K562 (cell line): ENCODE measurements at regions not wholly inside any gene's neighbourhood (a gene's known extent, or its start where the extent isn't known, plus 50 kb on each side); places are given as distances from the start of the nearest gene placed in this dataset.

Source experiments
- ATAC-seq: fragments of 200-7000 bp; cut with Tn5 transposase; 3 replicates; pipeline ENCODE4 v1.9.1; 2020; ENCODE audit warnings: moderate library complexity
- BruUV-seq: library from RNA; stranded (reverse); fragments of 400-500 nt; replicated peaks from 2 replicates; lab custom pipeline; 2021; lab: Mats Ljungman, UMichigan
- CTCF ChIA-PET: fragments of 300-600 bp; formaldehyde crosslinking; extraction: SDS; loops from one replicate; lab custom pipeline; 2021; ENCODE audit warnings: low intra/inter-chr PET ratio; lab: Yijun Ruan, JAX
- POLR2A ChIA-PET: fragments of 300-600, 350-650 bp; sonication (Branson Sonifier 250); formaldehyde crosslinking; extraction: SDS; loops from one replicate; lab custom pipeline; 2021; ENCODE audit warnings: antibody characterized with exemption, inconsistent platforms; lab: Yijun Ruan, JAX
- DNase-seq, 4 experiments: peaks; one replicate each; pipeline versions ENCODE4 v3.0.0 to v3.0.0-alpha.2; 2011 to 2018; ENCODE audit warnings: low spot score in 3 of 4, mixed read lengths in 3 of 4; ENCODE audit errors: extremely low read depth in 1 of 4
- FAIRE-seq: peaks from 2 replicates; lab custom pipeline; 2011; peaks lifted over from hg19 to GRCh38; lab: Jason Lieb, UNC
- H2AFZ ChIP-seq: 2 replicates; pipeline ENCODE4 v1.6.0; 2011; ENCODE audit warnings: low read depth, low read length, control low read depth, inconsistent platforms
- H3K27ac ChIP-seq: fragments of 200-600 bp; 3 replicates; pipeline ENCODE4 v1.8.0; 2011; ENCODE audit warnings: low read depth, mild to moderate bottlenecking, control low read depth, inconsistent platforms, low read length, moderate library complexity, mixed read lengths; ENCODE audit errors: extremely low read depth
- H3K27me3 ChIP-seq, 2 experiments: fragments of 300-600 bp in 1 of 2; 2 replicates in 1 of 2; 3 replicates in 1 of 2; pipeline versions ENCODE4 v1.6.0 to v1.8.0; 2011; ENCODE audit warnings: inconsistent platforms in 2 of 2, low read length in 2 of 2, mild to moderate bottlenecking in 1 of 2, mixed read lengths in 1 of 2, moderate library complexity in 1 of 2; ENCODE audit not compliant: control insufficient read depth in 2 of 2, insufficient read depth in 2 of 2
- H3K36me3 ChIP-seq: fragments of 300-600 bp; 3 replicates; pipeline ENCODE4 v1.8.0; 2011; ENCODE audit warnings: mild to moderate bottlenecking, low read length, inconsistent platforms; ENCODE audit not compliant: control insufficient read depth, insufficient read depth
- H3K4me1 ChIP-seq, 2 experiments: fragments of 200-600 bp in 1 of 2; replicated peaks in 1 of 2; 2 replicates in 1 of 2; 3 replicates in 1 of 2; pipeline versions ENCODE4 v1.5.1 to v1.8.0; 2011; ENCODE audit warnings: inconsistent platforms in 2 of 2, low read length in 2 of 2, mild to moderate bottlenecking in 1 of 2, mixed read lengths in 1 of 2, moderate library complexity in 1 of 2; ENCODE audit not compliant: control insufficient read depth in 2 of 2, insufficient read depth in 2 of 2
- H3K4me2 ChIP-seq: 2 replicates; pipeline ENCODE4 v1.6.1; 2011; ENCODE audit warnings: low read length, control low read depth, inconsistent platforms, mixed read lengths; ENCODE audit not compliant: insufficient read depth
- H3K4me3 ChIP-seq: fragments of 200-600 bp; sonication (generic), shearing (Covaris generic); 2 replicates; pipeline ENCODE4 v1.5.1; 2016; ENCODE audit warnings: control low read depth, inconsistent platforms
- H3K79me2 ChIP-seq: fragments of 200-600 bp; 3 replicates; pipeline ENCODE4 v1.8.0; 2011; ENCODE audit warnings: low read length, inconsistent platforms; ENCODE audit not compliant: control insufficient read depth, insufficient read depth
- H3K9ac ChIP-seq, 2 experiments: 2 replicates each; pipeline versions ENCODE4 v1.6.0 to v1.6.1; 2011; ENCODE audit warnings: low read depth in 2 of 2, low read length in 2 of 2, control low read depth in 1 of 2, inconsistent platforms in 1 of 2, mild to moderate bottlenecking in 1 of 2, mixed read lengths in 1 of 2; ENCODE audit not compliant: insufficient read depth in 1 of 2
- H3K9me1 ChIP-seq: one replicate; pipeline ENCODE4 v1.6.0; 2011; ENCODE audit warnings: inconsistent platforms, mild to moderate bottlenecking, low read length, moderate library complexity; ENCODE audit not compliant: control insufficient read depth, insufficient read depth
- H3K9me3 ChIP-seq: replicated peaks from 2 replicates; pipeline ENCODE4 v1.5.1; 2011; ENCODE audit warnings: low read depth, low read length, inconsistent platforms; ENCODE audit not compliant: control insufficient read depth, insufficient read depth
- H4K20me1 ChIP-seq: replicated peaks from 2 replicates; pipeline ENCODE4 v1.6.1; 2011; ENCODE audit warnings: low read length, inconsistent platforms, mixed read lengths; ENCODE audit not compliant: control insufficient read depth, insufficient read depth
- ARHGAP35 ChIP-seq: fragments of 450-650 bp; IDR thresholded peaks from 2 replicates; pipeline ENCODE4 v1.6.1; 2018; ENCODE audit not compliant: partially characterized antibody
- CEBPG ChIP-seq, 3 experiments: fragments of 200-800 bp in 1 of 3; sonication (Bioruptor generic) in 1 of 3; sonication (generic) in 1 of 3; formaldehyde crosslinking in 1 of 3; IDR thresholded peaks in 2 of 3; conservative IDR thresholded peaks in 1 of 3; 2 replicates each; pipeline versions ENCODE4 v1.6.1 to v1.8.0; 2016 to 2022; ENCODE audit warnings: missing compliant biosample characterization in 2 of 3, missing genetic modification characterization in 2 of 3, mild to moderate bottlenecking in 1 of 3, missing genetic modification reagents in 1 of 3
- CSDE1 ChIP-seq, 2 experiments: fragments of 450-650 bp; IDR thresholded peaks; 2 replicates each; pipeline ENCODE4 v1.6.1; 2016; ENCODE audit warnings: mild to moderate bottlenecking in 1 of 2
- GATAD2A ChIP-seq: fragments of 450-650 bp; IDR thresholded peaks from 2 replicates; pipeline ENCODE4 v1.6.1; 2017
- KAT2B ChIP-seq: IDR thresholded peaks from one replicate; pipeline ENCODE4 v1.6.1; 2012; ENCODE audit warnings: low read depth, mild to moderate bottlenecking, control low read depth, inconsistent platforms, low read length, moderate library complexity
- KDM4B ChIP-seq, 2 experiments: fragments of 450-650 bp in 1 of 2; sonication (generic) in 1 of 2; IDR thresholded peaks; 2 replicates each; pipeline ENCODE4 v1.6.1; 2016 to 2017; ENCODE audit warnings: borderline replicate concordance in 2 of 2, antibody characterized with exemption in 1 of 2, low read depth in 1 of 2, mild to moderate bottlenecking in 1 of 2
- MYC ChIP-seq, 2 experiments: fragments of 250-450 bp in 1 of 2; sonication (Bioruptor Pico) in 1 of 2; IDR thresholded peaks; 2 replicates each; pipeline versions ENCODE4 v1.5.1 to v1.6.1; 2012 to 2021; ENCODE audit warnings: low read depth in 2 of 2, borderline replicate concordance in 1 of 2, improper control_type of control experiment in 1 of 2, low read length in 1 of 2, mild to moderate bottlenecking in 1 of 2, moderate library complexity in 1 of 2
- NCOA2 ChIP-seq, 2 experiments: fragments of 450-650 bp; IDR thresholded peaks; 2 replicates each; pipeline ENCODE4 v1.6.1; 2018; ENCODE audit warnings: mild to moderate bottlenecking in 2 of 2, moderate library complexity in 1 of 2; ENCODE audit not compliant: partially characterized antibody in 2 of 2
- NONO ChIP-seq, 2 experiments: fragments of 200-400 bp in 1 of 2; fragments of 450-650 bp in 1 of 2; formaldehyde crosslinking in 1 of 2; IDR thresholded peaks; 2 replicates each; pipeline ENCODE4 v1.6.1; 2017; ENCODE audit warnings: low read depth in 2 of 2, mild to moderate bottlenecking in 2 of 2, moderate library complexity in 2 of 2, low read length in 1 of 2
- PHTF2 ChIP-seq: fragments of 250-450 bp; sonication (Bioruptor Pico); IDR thresholded peaks from 2 replicates; pipeline ENCODE4 v1.5.0; 2021; ENCODE audit warnings: mild to moderate bottlenecking
- TGIF2 ChIP-seq: sonication (generic); formaldehyde crosslinking; IDR thresholded peaks from 2 replicates; pipeline ENCODE4 v1.8.1; 2022; ENCODE audit warnings: mild to moderate bottlenecking, missing genetic modification reagents, moderate library complexity
- ZNF695 ChIP-seq: fragments of 450-650 bp; formaldehyde crosslinking; IDR thresholded peaks from 2 replicates; pipeline ENCODE4 v1.4.0; 2020; ENCODE audit warnings: mild to moderate bottlenecking, moderate library complexity
- WGBS: fragments of 100-300 bp; shearing (Covaris generic); methylation state at CpG from one replicate; pipeline ENCODE4 v1.1.6; 2016; ENCODE audit warnings: low coverage, mixed read lengths; ENCODE audit not compliant: insufficient coverage; ENCODE audit errors: missing lambda C conversion rate; 5-methylcytosine and 5-hydroxymethylcytosine counted together
- in situ Hi-C: fragments of 300-500 bp; cut with MboI; formaldehyde crosslinking; loops from 4 replicates; pipeline ENCODE4 v1.15.0; 2018; ENCODE audit warnings: inconsistent platforms, mixed read lengths
- intact Hi-C: fragments of 100-400 bp; cut with micrococcal nuclease; formaldehyde crosslinking; loops from 2 replicates; pipeline ENCODE4 v1.14.2; 2022

DNA sequence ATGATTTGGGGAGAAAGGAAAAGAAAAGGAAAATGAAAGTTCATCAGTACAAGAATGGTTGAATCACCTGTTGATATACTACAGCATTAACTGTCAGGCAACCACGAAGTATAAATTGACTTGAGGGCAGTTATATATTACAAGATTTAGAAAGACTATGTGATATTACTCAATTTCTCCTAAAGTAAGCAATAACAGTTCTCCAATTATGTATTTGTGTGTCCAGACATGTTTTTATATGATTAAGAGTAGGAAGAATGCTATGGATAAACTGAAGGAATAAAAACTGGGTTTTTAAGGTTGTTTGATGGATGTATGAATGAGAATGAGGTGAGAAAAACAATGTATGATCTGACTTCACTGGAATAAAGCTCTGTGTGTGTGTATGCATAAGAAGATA lies 2234.4 kb downstream of the ARAP2 start:
- H3K79me2 ChIP-seq = no peaks in the 10 kb centered on the region
- H3K36me3 ChIP-seq = no peaks in the 10 kb centered on the region
- no TSS peak for BruUV-seq
- H4K20me1 ChIP-seq = no peaks in the 10 kb centered on the region
- H3K27me3 ChIP-seq = no peaks in the 10 kb centered on the region
- no peak overlapping the region for H2AFZ ChIP-seq
- no peaks in the 10 kb centered on the region for H3K4me1 ChIP-seq
- no peak for TF ChIP-seq KDM4B (IDR thresholded peaks at IDR 0.05; ENCODE audit: borderline replicate concordance in 2 of 2, low read depth in 1 of 2)
- no peak for TF ChIP-seq KAT2B
- no peak for TF ChIP-seq TGIF2 (CRISPR knock-in tag)
- no peak for TF ChIP-seq CEBPG (CRISPR knock-in tag; IDR thresholded peaks at IDR 0.05)
- no peak for TF ChIP-seq CEBPG (tag; conservative IDR thresholded peaks at IDR 0.05 in 1 of 2, IDR thresholded peaks at IDR 0.05 in 1 of 2)
- TF ChIP-seq ARHGAP35 = no peak
- TF ChIP-seq MYC (IDR thresholded peaks at IDR 0.05; ENCODE audit: low read depth, low read length) = no peak
- TF ChIP-seq MYC (CRISPR knock-in tag; IDR thresholded peaks at IDR 0.05; ENCODE audit: borderline replicate concordance, low read depth) = no peak
- TF ChIP-seq ZNF695 (CRISPR knock-in tag) = no peak
- TF ChIP-seq PHTF2 = no peak
- TF ChIP-seq NONO (IDR thresholded peaks at IDR 0.05; ENCODE audit: low read depth in 2 of 2, low read length in 1 of 2) = no peak
- no peak for TF ChIP-seq CSDE1 (IDR thresholded peaks at IDR 0.05)
- no peak for TF ChIP-seq GATAD2A
- TF ChIP-seq NCOA2 (IDR thresholded peaks at IDR 0.05; ENCODE audit: partially characterized antibody in 2 of 2) = no peak
- TF ChIP-seq, all 486 proteins: peak for 0
- intact Hi-C loops (no loop called here), in situ Hi-C loops (no loop called here)
- no peak for FAIRE-seq
- no peak overlapping the region for H3K4me3 ChIP-seq
- no peak overlapping the region for H3K4me2 ChIP-seq
- DNase-seq = no peak
- no peaks in the 10 kb centered on the region for H3K9me3 ChIP-seq
- POLR2A ChIA-PET = no interaction called here
- H3K9ac ChIP-seq = no peak overlapping the region
- no peaks in the 10 kb centered on the region for H3K9me1 ChIP-seq
- H3K27ac ChIP-seq = no peak overlapping the region
- WGBS = 0% methylated on average over 1 of the region's 1 CpG
- no peak for ATAC-seq
- CTCF ChIA-PET = no interaction called here
